HCT116 (cell line): ENCODE measurements at regions not wholly inside any gene's neighbourhood (a gene's known extent, or its start where the extent isn't known, plus 50 kb on each side); places are given as distances from the start of the nearest gene placed in this dataset.

ENCODE experiments used
- ATAC-seq: fragments of 200-7000 bp; cut with Tn5 transposase; 2 replicates; pipeline ENCODE4 v1.9.1; 2020; ENCODE audit warnings: mild to moderate bottlenecking, moderate library complexity
- BruUV-seq: library from RNA; stranded (reverse); fragments of 400-500 nt; replicated peaks from 2 replicates; lab custom pipeline; 2021; lab: Mats Ljungman, UMichigan
- CTCF ChIA-PET: fragments of 300-600 bp; sonication (Branson Sonifier 250); formaldehyde crosslinking; loops from one replicate; lab custom pipeline; 2021; ENCODE audit warnings: antibody characterized with exemption; lab: Charles Lee
- POLR2A ChIA-PET: fragments of 300-600, 350-600 bp; sonication (Branson Sonifier 250); formaldehyde crosslinking; loops from one replicate; lab custom pipeline; 2021; ENCODE audit warnings: antibody characterized with exemption; lab: Charles Lee
- RAD21 ChIA-PET, 2 experiments: fragments of 300-600 bp; sonication (Branson Sonifier 250); formaldehyde crosslinking; loops; one replicate each; lab custom pipeline; 2023; ENCODE audit warnings: low total read pairs in 2 of 2; ENCODE audit not compliant: uncharacterized antibody in 2 of 2, unreplicated experiment in 2 of 2, low non-redundant PET in 1 of 2; lab: Charles Lee
- DNase-seq: peaks from one replicate; pipeline ENCODE4 v3.0.0-alpha.2; 2010; ENCODE audit warnings: low read depth, low spot score
- H2AFZ ChIP-seq: fragments of 200-600 bp; shearing (Covaris generic), sonication (generic); 2 replicates; pipeline ENCODE4 v1.6.1; 2017; ENCODE audit warnings: low read depth, mixed run types, mixed read lengths, antibody characterized with exemption, low read length; ENCODE audit not compliant: poor library complexity, severe bottlenecking
- H3K27ac ChIP-seq: 2 replicates; pipeline ENCODE4 v1.5.1; 2012; ENCODE audit warnings: low read depth, low read length
- H3K27me3 ChIP-seq: fragments of 200-600 bp; sonication (generic); 2 replicates; pipeline ENCODE4 v1.6.1; 2016; ENCODE audit warnings: mixed run types, low read length, mixed read lengths; ENCODE audit not compliant: insufficient read depth
- H3K36me3 ChIP-seq, 2 experiments: fragments of 200-500 bp in 1 of 2; fragments of 200-600 bp in 1 of 2; sonication (Bioruptor generic) in 1 of 2; sonication (generic) in 1 of 2; 2 replicates each; pipeline versions ENCODE4 v1.5.1 to v1.6.1; 2014 to 2016; ENCODE audit warnings: low read length in 2 of 2, inconsistent platforms in 1 of 2, mixed read lengths in 1 of 2, mixed run types in 1 of 2; ENCODE audit not compliant: insufficient read depth in 2 of 2, control insufficient read depth in 1 of 2
- H3K4me1 ChIP-seq, 2 experiments: fragments of 200-600 bp in 1 of 2; sonication (generic) in 1 of 2; 2 replicates each; pipeline versions ENCODE4 v1.5.1 to v1.6.1; 2012 to 2017; ENCODE audit warnings: low read length in 2 of 2, inconsistent platforms in 1 of 2, mild to moderate bottlenecking in 1 of 2, mixed read lengths in 1 of 2, mixed run types in 1 of 2, moderate library complexity in 1 of 2; ENCODE audit not compliant: insufficient read depth in 2 of 2, control insufficient read depth in 1 of 2
- H3K4me2 ChIP-seq: fragments of 200-600 bp; sonication (generic); 2 replicates; pipeline ENCODE4 v1.6.1; 2017; ENCODE audit warnings: mixed run types, low read length, mixed read lengths
- H3K4me3 ChIP-seq, 2 experiments: fragments of 200-600 bp in 1 of 2; sonication (generic) in 1 of 2; replicated peaks in 1 of 2; 2 replicates each; pipeline ENCODE4 v1.5.1; 2011 to 2016; ENCODE audit warnings: low read length in 2 of 2, control low read depth in 1 of 2, low read depth in 1 of 2, mild to moderate bottlenecking in 1 of 2, mixed read lengths in 1 of 2, mixed run types in 1 of 2
- H3K79me2 ChIP-seq: fragments of 200-600 bp; sonication (generic); 2 replicates; pipeline ENCODE4 v1.6.1; 2017; ENCODE audit warnings: mild to moderate bottlenecking, mixed run types, low read length, moderate library complexity, mixed read lengths; ENCODE audit not compliant: insufficient read depth
- H3K9ac ChIP-seq: fragments of 200-600 bp; sonication (generic); 2 replicates; pipeline ENCODE4 v1.6.1; 2016; ENCODE audit warnings: low read length, mixed read lengths
- H3K9me2 ChIP-seq: fragments of 200-600 bp; sonication (generic), shearing (Covaris generic); 2 replicates; pipeline ENCODE4 v1.6.1; 2017; ENCODE audit warnings: mixed run types, mild to moderate bottlenecking, moderate library complexity; ENCODE audit not compliant: insufficient read depth
- H3K9me3 ChIP-seq, 2 experiments: fragments of 200-500 bp in 1 of 2; fragments of 200-600 bp in 1 of 2; sonication (Bioruptor generic) in 1 of 2; sonication (generic) in 1 of 2; 2 replicates each; pipeline ENCODE4 v1.6.1; 2014 to 2017; ENCODE audit warnings: low read length in 2 of 2, mixed read lengths in 2 of 2, inconsistent platforms in 1 of 2, low read depth in 1 of 2, mild to moderate bottlenecking in 1 of 2, mixed run types in 1 of 2, moderate library complexity in 1 of 2; ENCODE audit not compliant: control insufficient read depth in 1 of 2, insufficient read depth in 1 of 2
- H4K20me1 ChIP-seq: fragments of 200-600 bp; sonication (generic), shearing (Covaris generic); 2 replicates; pipeline ENCODE4 v1.6.1; 2017; ENCODE audit warnings: mixed run types, mild to moderate bottlenecking, moderate library complexity; ENCODE audit not compliant: insufficient read depth
- EZH2 ChIP-seq: fragments of 200-600 bp; sonication (generic); IDR thresholded peaks from 2 replicates; pipeline ENCODE4 v1.6.1; 2017; ENCODE audit warnings: antibody characterized with exemption, mixed run types
- FOSL1 ChIP-seq: IDR thresholded peaks from 2 replicates; pipeline ENCODE4 v1.6.1; 2012; ENCODE audit warnings: low read depth
- POLR2A ChIP-seq: IDR thresholded peaks from 2 replicates; pipeline ENCODE4 v1.7.0; 2011; ENCODE audit warnings: borderline replicate concordance; ENCODE audit not compliant: insufficient read depth, insufficient read length; ENCODE audit errors: extremely low read depth
- SIN3A ChIP-seq: IDR thresholded peaks from 2 replicates; pipeline ENCODE4 v1.6.1; 2012; ENCODE audit warnings: low read depth
- ZFX ChIP-seq: fragments of 450-650 bp; IDR thresholded peaks from 2 replicates; pipeline ENCODE4 v1.6.1; 2017
- ZNF274 ChIP-seq: fragments of 200-500 bp; sonication (Bioruptor generic); IDR thresholded peaks from 2 replicates; pipeline ENCODE4 v1.6.1; 2014; ENCODE audit warnings: mild to moderate bottlenecking, low read depth, low read length, inconsistent platforms
- intact Hi-C: fragments of 100-400 bp; cut with micrococcal nuclease; formaldehyde crosslinking; loops from 2 replicates; pipeline ENCODE4 v1.10.0; 2022
- TF ChIP-seq, protein P1 (sequence below): IDR thresholded peaks from 2 replicates; pipeline ENCODE4 v1.6.1; 2011; ENCODE audit warnings: mild to moderate bottlenecking, low read length, moderate library complexity; ENCODE audit not compliant: insufficient replicate concordance; ENCODE audit errors: extremely low read depth

DNA sequence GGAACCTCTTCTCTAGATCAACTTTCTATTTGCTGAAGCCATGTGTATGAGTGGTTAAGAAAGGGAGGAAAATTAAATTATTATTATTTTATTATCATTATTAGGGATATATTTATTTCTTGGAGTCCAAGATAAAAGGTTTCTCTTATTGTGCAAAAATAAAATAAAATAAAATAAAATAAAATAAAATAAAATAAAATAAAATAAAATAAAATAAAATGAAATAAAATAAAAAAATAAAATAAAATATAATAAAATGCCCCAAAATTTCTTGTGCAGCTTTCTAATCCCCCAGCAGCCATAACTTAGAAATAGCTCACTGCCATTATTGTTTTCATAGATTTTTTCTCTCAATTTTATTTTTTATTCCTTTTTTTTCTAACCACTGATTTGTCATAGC is 526.8 kb downstream of the VGLL3 start:
- no peak for ATAC-seq
- no peak overlapping the region for H3K27ac ChIP-seq
- no peaks in the 10 kb centered on the region for H3K9me2 ChIP-seq
- H3K4me1 ChIP-seq: no peaks in the 10 kb centered on the region
- H3K36me3 ChIP-seq: no peaks in the 10 kb centered on the region
- H3K9me3 ChIP-seq: peaks cover 13 to 26% of the 10 kb centered on the region in 2 experiments; a peak in 2 of 4 replicates
- CTCF ChIA-PET: no interaction called here
- no peak overlapping the region for H3K4me2 ChIP-seq
- DNase-seq: no peak
- intact Hi-C loops: no loop called here
- H3K4me3 ChIP-seq: no peak overlapping the region
- no peak for TF ChIP-seq SIN3A
- TF ChIP-seq ZNF274: no peak
- no peak for TF ChIP-seq EZH2
- TF ChIP-seq, protein P1, sequence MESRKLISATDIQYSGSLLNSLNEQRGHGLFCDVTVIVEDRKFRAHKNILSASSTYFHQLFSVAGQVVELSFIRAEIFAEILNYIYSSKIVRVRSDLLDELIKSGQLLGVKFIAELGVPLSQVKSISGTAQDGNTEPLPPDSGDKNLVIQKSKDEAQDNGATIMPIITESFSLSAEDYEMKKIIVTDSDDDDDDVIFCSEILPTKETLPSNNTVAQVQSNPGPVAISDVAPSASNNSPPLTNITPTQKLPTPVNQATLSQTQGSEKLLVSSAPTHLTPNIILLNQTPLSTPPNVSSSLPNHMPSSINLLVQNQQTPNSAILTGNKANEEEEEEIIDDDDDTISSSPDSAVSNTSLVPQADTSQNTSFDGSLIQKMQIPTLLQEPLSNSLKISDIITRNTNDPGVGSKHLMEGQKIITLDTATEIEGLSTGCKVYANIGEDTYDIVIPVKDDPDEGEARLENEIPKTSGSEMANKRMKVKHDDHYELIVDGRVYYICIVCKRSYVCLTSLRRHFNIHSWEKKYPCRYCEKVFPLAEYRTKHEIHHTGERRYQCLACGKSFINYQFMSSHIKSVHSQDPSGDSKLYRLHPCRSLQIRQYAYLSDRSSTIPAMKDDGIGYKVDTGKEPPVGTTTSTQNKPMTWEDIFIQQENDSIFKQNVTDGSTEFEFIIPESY: no peak
- TF ChIP-seq, all 23 proteins: peak for 0
- ChIA-PET RAD21 (no interaction called here), POLR2A (no interaction called here)
- Histone ChIP-seq H2AFZ (no peak overlapping the region), H3K79me2 (no peaks in the 10 kb centered on the region), H3K27me3 (no peaks in the 10 kb centered on the region), H4K20me1 (no peaks in the 10 kb centered on the region), H3K9ac (no peak overlapping the region)
- no TSS peak for BruUV-seq

DNA sequence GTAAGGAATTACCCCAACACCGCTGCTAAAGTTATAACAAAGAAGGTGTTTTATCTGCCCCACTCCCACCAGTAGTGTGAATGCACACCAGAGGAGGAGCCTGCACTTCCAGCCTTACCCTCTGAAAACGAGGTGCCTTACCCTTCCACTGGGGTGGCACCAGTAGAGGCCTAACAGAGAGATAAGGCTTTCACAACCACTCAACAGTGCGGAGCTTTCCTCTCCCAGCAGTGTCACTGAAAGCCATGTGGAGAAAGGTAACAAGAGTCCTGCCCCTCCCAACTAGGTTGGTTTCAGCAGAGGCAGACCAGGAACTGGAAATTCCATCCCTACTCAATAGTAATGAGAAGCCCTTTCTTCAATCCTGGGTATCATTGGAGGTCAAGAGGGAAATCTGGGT is 539.2 kb downstream of the VGLL3 start:
- BruUV-seq: no TSS peak
- H3K27me3 ChIP-seq: no peaks in the 10 kb centered on the region
- no peak for DNase-seq
- H3K4me1 ChIP-seq: no peaks in the 10 kb centered on the region
- intact Hi-C loops: no loop called here
- no peak overlapping the region for H2AFZ ChIP-seq
- H3K27ac ChIP-seq: no peak overlapping the region
- H3K36me3 ChIP-seq: no peaks in the 10 kb centered on the region
- ATAC-seq: no peak
- H3K4me3 ChIP-seq: no peak overlapping the region
- ChIA-PET POLR2A (no interaction called here), RAD21 (no interaction called here), CTCF (no interaction called here)
- H3K4me2 ChIP-seq: no peak overlapping the region
- H3K9me2 ChIP-seq: no peaks in the 10 kb centered on the region
- no peak overlapping the region for H3K9ac ChIP-seq
- H3K9me3 ChIP-seq: peaks cover 15 to 16% of the 10 kb centered on the region in 2 experiments; a peak in 2 of 4 replicates
- H4K20me1 ChIP-seq: no peaks in the 10 kb centered on the region
- TF ChIP-seq POLR2A: no peak
- no peak for TF ChIP-seq ZFX
- no peak for TF ChIP-seq EZH2
- TF ChIP-seq FOSL1: no peak
- H3K79me2 ChIP-seq: no peaks in the 10 kb centered on the region
